SK-N-MC (cell line): ENCODE measurements at regions not wholly inside any gene's neighbourhood (a gene's known extent, or its start where the extent isn't known, plus 50 kb on each side); places are given as distances from the start of the nearest gene placed in this dataset.

ENCODE experiments used
- EZH2 ChIP-seq: fragments of 200-600 bp; sonication (generic); IDR thresholded peaks from one replicate; pipeline ENCODE4 v1.6.1; 2017; ENCODE audit warnings: antibody characterized with exemption
- FOXP2 ChIP-seq: optimal IDR thresholded peaks from 2 replicates; pipeline ENCODE3; 2011; ENCODE audit warnings: mild to moderate bottlenecking, moderate library complexity; ENCODE audit not compliant: insufficient read depth; ENCODE audit errors: extremely low read length, control extremely low read depth
- POLR2AphosphoS5 ChIP-seq: IDR thresholded peaks from 2 replicates; pipeline ENCODE4 v1.6.1; 2012; ENCODE audit warnings: mild to moderate bottlenecking, low read depth, low read length, borderline replicate concordance

- TF ChIP-seq POLR2AphosphoS5, result no peak
- TF ChIP-seq EZH2, result no peak
- TF ChIP-seq FOXP2, result no peak
Observed at GRCh38 chr2:12642332-12642731, 74.4 kb upstream of the TRIB2 start.
